ENCODE measurements at regions not wholly inside any gene's neighbourhood (a gene's known extent, or its start where the extent isn't known, plus 50 kb on each side); places are given as distances from the start of the nearest gene placed in this dataset.

GRCh38 chr12:112559784-112560183 lies 141.0 kb downstream of the PTPN11 start:
- no peak for DNase-seq (ENCODE audit: low spot score)

- DNase-seq (ENCODE audit: low spot score): no peak
Observed at GRCh38 chr12:112564160-112564784, 145.5 kb downstream of the PTPN11 start.

GRCh38 chr12:112568641-112569040 lies 149.9 kb downstream of the PTPN11 start:
- DNase-seq (ENCODE audit: low spot score): no peak

GRCh38 chr12:112570096-112570495 lies 151.3 kb downstream of the PTPN11 start:
- DNase-seq (ENCODE audit: low spot score): no peak

DNA sequence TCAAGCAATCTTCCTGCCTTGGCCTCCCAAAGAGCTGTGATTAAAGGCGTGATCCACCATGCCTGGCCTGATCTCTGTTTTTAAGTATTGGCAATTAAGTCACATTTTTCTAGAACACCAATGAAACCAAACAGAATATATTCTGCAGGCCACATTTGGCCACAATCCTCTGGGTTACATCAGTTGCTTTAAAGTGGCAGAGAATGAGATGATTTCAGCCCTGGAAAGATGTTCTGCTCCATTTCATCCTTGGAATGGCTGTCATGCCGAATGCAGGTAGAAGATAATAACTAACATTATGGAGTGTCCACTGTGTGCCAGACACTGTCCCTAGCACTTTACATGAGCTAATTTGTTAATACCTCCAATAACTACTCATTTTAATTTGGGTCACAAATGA lies 154.4 kb downstream of the PTPN11 start:
- no peak for DNase-seq (ENCODE audit: low spot score)

DNA sequence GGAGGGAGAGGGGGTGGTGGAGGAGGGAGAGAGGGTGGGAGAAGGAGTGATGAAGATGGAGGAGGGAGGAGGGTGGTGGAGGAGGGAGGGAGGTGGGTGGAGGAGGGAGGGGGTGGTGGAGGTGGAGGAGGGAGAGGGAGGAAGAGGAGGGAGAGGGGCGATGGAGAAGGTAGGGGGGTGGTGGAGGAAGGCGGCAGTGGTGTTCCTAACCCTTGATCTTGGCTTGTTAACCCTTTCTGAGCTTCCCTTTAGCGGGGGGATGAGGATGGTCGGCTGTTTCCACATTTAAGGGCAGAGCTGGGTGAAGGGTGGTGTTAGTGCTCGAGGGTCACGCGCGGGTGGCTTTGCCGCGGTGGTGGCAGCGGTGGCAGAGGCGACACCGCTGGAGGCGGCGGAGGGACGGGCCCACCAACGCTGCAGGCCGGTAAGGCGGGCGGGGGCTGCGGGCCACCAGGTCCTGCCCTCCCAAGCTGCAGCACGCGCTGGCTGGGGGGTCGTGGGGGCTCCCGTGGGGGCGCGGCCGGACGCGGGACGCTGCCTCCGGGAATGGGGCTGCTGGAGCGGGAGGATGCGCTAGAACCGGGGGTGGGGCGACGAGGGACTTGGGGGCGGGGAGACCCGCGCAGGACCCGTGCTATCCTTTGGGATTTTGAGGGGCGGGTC lies 156.3 kb downstream of the PTPN11 start:
- no peak for DNase-seq (ENCODE audit: low spot score)

GRCh38 chr12:112575559-112576067 lies 156.9 kb downstream of the PTPN11 start:
- DNase-seq (ENCODE audit: low spot score): no peak

DNA sequence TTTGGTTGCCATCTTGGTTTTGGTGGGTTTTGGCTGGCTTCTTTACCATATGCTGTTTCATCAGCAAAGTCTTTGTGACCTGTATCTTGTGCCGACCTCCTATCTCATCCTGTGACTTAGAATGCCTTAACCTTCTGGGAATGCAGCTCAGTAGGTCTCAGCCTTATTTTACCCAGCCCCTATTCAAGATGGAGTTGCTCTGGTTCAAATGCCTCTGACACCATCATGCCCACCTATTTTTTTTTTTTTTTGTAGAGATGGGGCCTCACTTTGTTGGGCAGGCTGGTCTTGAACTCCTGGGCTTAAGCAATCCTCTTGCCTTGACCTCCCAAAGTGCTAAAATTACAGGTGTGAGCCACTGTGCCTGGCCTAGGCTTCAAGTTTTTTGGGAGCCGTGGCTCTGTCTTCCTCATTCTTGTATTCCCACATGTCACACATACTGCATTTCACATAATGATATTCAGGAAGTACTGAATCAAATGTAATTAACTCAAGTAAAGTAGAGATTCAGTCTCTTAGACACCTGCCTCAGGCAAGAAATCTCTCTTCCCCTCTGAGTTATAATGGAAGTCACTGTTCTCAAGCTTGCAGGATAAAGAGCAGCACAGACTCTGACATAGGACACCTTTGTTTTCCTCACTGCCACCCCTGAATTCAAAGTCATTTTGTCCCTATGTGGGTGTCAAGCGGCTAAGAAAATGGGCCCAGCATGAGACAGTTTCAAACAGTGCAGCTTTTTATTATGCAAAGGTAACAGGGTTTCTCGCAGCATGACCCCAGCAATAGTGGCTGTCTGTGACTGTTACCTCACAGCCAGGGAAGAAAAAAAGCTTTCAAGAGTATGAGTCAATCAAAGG lies 159.0 kb downstream of the PTPN11 start:
- no peak for DNase-seq (ENCODE audit: low spot score)

DNA sequence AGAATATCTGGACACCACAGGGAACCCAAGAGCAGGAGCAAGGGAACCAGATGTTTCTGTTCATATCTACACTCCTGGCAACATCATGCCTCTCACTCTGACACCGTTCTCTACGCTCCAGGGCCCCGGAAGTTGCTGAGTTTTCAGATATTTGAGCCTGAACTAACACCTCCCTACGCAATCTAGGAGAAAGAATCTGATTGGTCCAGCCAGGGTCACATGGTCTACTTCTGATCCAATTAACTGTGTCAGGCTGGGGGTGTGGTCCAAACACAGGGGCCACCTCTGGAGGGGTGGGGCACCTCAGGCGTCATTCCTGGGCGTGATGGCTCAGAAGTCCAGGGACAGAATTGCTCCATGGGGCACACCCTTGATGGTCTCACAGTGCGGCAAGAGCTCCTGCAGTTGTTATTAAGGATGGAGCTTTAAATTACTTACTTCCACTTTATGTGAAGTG lies 165.5 kb downstream of the PTPN11 start:
- DNase-seq (ENCODE audit: low spot score): no peak

GRCh38 chr12:112586148-112586783 lies 167.5 kb downstream of the PTPN11 start:
- no peak for DNase-seq (ENCODE audit: low spot score)

GRCh38 chr12:112589275-112589674 lies 170.5 kb downstream of the PTPN11 start:
- no peak for DNase-seq (ENCODE audit: low spot score)

DNA sequence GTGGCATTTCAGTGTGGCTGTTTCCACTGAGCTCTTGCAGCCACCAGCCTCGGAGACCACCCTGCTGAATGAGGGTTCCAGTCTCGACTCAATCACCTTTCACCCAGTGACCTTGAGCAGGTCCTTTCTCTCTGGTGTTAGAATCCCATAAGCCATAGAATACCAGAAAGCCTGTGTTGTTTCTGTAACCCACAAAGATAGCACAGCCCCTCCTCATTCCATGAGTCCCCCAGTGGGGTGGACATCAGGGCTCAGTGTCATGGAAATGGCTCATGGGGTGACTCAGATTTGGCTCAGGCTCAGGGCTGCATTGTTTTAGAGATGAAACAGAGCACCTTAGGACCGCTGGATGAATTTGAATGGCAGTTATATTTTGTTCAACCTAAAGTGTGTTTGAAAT lies 171.5 kb downstream of the PTPN11 start:
- no peak for DNase-seq (ENCODE audit: low spot score)

DNA sequence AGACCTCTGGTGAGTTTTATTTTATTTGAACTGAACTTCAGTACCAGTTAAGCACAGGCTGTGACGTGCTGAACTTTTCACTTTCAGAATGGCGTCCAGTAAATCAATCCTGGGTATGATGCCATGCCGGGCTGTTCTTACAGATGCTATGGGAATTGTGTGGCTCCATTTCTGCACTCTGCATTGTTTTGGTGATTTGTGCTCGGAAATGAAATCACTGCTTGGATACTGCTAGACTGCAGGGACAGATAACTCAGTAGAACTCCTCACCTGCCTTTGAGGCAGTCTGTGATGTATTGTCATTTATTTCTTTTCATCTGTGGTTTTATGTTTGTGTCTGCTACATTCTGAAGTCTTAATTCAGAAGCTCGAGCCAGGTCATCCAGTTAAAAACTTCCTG lies 172.7 kb downstream of the PTPN11 start:
- DNase-seq (ENCODE audit: low spot score): no peak

DNA sequence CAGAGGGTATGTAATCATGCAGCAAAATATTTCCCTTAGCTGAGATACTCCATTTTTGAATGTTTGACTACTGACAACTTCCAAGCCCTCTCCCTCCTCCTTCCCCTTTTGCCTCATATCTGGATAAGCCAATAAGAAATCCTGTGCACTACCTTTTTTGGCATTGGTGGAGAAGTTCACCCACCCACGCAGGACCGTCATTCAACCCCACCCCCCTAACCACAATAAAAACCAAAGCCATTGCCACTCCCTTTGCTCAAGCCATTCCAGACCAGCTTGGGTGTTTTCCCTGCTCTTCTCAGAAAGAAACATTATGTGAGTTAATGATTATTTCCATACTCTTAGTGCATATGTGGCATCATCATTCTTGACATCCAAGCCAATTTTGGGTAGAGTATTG lies 176.7 kb downstream of the PTPN11 start:
- no peak for DNase-seq (ENCODE audit: low spot score)

DNA sequence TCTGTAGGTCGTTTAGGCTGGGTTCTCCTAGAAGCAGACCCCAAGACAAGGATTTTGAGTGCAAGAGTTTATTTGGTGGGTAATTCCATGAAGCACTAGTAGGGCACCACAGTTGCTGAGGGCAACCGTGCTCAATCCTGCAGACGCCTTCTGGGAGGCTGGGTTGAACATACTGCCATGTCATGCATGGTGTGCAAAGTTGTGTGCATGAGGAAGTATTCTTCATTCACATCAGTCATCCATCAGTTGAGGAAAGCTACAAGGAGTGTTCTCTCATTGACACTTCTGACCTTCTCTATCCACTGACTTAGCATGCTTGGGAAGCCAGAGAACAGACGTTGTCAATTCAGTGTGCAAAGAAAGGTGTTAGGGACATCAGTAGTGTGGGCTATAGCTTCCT lies 179.2 kb downstream of the PTPN11 start:
- DNase-seq (ENCODE audit: low spot score): no peak

- DNase-seq (ENCODE audit: low spot score): no peak
Observed at GRCh38 chr12:112598626-112599025, 179.9 kb downstream of the PTPN11 start.

DNA sequence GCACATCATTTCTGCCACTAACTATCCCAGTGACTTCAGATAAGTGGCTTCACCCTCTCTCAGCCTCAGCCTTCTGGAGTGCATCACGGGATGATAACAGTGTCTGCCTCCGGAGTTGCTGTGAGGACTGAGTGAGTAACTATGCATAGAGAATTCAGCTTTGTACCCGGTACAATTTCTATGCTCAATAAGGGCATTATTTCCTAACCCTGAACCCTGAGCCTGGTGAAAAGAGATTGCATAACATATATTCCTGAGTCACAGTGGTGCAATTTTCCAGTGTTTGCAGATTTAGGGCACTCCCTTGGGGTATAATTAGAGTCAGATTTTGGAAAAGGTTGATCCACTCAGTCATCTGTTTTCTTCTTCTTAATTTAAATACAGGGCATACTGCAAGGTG lies 181.1 kb downstream of the PTPN11 start:
- DNase-seq (ENCODE audit: low spot score): no peak

- no peak for DNase-seq (ENCODE audit: low spot score)
Observed at GRCh38 chr12:112602150-112602549, 183.4 kb downstream of the PTPN11 start.

GRCh38 chr12:112606611-112607365 lies 184.8 kb upstream of the RPH3A start:
- no peak for DNase-seq (ENCODE audit: low spot score)

GRCh38 chr12:112607427-112607826 lies 184.1 kb upstream of the RPH3A start:
- DNase-seq (ENCODE audit: low spot score): no peak

DNA sequence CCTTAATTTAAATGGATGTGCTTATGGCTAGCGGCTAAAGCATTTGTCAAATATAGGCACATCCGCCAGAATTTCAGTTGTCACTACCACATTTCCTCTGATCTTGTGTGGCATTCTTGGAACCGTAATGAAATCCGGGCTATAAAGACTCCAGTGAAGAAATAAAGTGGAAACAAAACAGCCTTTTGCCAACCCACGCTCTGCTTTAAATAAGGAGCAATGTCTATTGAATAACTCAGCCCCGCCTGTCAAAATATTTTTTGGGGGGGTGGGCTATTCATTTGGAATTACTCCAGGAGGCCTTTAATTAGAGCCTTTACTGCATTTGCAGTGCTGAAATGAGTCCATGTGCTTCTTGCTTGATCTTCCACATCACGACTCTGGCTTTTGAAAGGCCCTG lies 179.6 kb upstream of the RPH3A start:
- no peak for DNase-seq (ENCODE audit: low spot score)

GRCh38 chr12:112615196-112615595 lies 176.4 kb upstream of the RPH3A start:
- no peak for DNase-seq (ENCODE audit: low spot score)

All from CD4-positive, alpha-beta T cell treated with Interleukin-6 at 100 ng/mL for 8 hours (primary cell).